ENCODE measurements at regions not wholly inside any gene's neighbourhood (a gene's known extent, or its start where the extent isn't known, plus 50 kb on each side); places are given as distances from the start of the nearest gene placed in this dataset.

DNA sequence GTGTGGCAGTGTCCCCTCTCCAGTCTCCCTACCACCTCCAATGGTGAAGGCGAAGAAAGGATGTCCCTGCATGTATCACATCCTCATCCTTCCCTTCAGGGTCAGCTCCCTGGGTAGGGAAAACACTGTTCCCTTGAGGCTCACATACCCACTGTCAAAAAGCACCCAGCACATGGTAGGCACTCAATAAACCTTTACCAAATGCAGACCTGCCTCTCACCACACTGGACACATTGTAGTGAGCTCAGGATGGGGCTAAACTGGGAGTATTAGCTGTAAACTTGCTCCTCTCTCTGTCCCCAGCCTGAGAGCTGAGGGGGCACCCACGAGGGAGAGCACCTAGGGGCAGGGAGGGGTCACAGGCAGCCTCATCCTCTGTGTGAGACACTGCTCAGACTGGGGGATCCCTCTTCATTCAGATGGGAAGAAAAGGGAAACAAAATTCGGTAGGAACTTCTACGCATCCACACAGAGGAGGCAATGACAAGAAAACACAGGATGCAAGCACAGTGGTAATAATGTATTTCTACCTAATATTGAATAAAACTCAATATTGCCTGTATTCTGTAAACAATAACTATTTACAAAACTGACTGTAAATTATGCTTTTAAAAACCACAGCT is 101.6 kb upstream of the TOP3B start:
- Histone ChIP-seq H3K27ac (no peak overlapping the region), H3K9me3 (no peaks in the 10 kb centered on the region), H3K27me3 (ENCODE audit: insufficient read depth in 3 of 3, low read length in 2 of 3) (peaks cover 0 to 31% (median 0%) of the 10 kb centered on the region in 3 donors), H3K4me3 (no peak overlapping the region), H3K4me1 (no peaks in the 10 kb centered on the region), H3K36me3 (ENCODE audit: insufficient read depth in 1 of 2, low read depth in 1 of 2) (no peaks in the 10 kb centered on the region)
- TF ChIP-seq, protein P1, sequence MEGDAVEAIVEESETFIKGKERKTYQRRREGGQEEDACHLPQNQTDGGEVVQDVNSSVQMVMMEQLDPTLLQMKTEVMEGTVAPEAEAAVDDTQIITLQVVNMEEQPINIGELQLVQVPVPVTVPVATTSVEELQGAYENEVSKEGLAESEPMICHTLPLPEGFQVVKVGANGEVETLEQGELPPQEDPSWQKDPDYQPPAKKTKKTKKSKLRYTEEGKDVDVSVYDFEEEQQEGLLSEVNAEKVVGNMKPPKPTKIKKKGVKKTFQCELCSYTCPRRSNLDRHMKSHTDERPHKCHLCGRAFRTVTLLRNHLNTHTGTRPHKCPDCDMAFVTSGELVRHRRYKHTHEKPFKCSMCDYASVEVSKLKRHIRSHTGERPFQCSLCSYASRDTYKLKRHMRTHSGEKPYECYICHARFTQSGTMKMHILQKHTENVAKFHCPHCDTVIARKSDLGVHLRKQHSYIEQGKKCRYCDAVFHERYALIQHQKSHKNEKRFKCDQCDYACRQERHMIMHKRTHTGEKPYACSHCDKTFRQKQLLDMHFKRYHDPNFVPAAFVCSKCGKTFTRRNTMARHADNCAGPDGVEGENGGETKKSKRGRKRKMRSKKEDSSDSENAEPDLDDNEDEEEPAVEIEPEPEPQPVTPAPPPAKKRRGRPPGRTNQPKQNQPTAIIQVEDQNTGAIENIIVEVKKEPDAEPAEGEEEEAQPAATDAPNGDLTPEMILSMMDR (IDR thresholded peaks at IDR 0.05): no peak
- ATAC-seq: no peak
- DNase-seq: no peak
- intact Hi-C loops (cut with DNase I): no loop called here
- 22 to 44% (median 31%) methylated on average over 4 of the region's 4 CpGs for whole genome bisulfite sequencing, 3 donors

DNA sequence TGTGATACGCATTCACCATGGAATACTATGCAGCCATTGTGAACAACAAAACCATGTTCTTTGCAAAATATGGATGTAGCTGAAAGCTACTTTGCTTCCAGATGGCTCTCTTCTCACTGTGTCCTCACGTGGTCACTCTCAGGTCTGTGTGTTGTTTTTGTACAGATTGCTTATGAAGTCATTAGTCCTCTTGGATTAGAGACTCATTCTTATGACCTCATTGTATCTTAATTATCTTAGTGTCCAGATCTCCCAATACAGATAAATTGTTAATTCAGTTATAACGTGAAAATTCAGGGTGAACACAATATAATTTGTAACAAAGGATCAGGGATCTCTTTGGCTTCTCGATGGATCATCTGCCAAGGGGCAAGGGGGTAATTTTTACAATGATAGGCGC is 100.4 kb upstream of the TOP3B start:
- no peak for DNase-seq
- TF ChIP-seq, protein P1 (IDR thresholded peaks at IDR 0.05): no peak
- no peaks in the 10 kb centered on the region for H3K36me3 ChIP-seq (ENCODE audit: insufficient read depth in 1 of 2, low read depth in 1 of 2)
- no peaks in the 10 kb centered on the region for H3K4me1 ChIP-seq
- H3K27me3 ChIP-seq (ENCODE audit: insufficient read depth in 3 of 3, low read length in 2 of 3): peaks cover 0 to 32% (median 0%) of the 10 kb centered on the region in 3 donors
- WGBS, 3 donors: 64 to 66% (median 65%) methylated on average over 5 of the region's 5 CpGs
- no peaks in the 10 kb centered on the region for H3K9me3 ChIP-seq
- ATAC-seq: no peak
- no peak overlapping the region for H3K4me3 ChIP-seq
- no peak overlapping the region for H3K27ac ChIP-seq
- intact Hi-C loops (cut with DNase I): no loop called here

DNA sequence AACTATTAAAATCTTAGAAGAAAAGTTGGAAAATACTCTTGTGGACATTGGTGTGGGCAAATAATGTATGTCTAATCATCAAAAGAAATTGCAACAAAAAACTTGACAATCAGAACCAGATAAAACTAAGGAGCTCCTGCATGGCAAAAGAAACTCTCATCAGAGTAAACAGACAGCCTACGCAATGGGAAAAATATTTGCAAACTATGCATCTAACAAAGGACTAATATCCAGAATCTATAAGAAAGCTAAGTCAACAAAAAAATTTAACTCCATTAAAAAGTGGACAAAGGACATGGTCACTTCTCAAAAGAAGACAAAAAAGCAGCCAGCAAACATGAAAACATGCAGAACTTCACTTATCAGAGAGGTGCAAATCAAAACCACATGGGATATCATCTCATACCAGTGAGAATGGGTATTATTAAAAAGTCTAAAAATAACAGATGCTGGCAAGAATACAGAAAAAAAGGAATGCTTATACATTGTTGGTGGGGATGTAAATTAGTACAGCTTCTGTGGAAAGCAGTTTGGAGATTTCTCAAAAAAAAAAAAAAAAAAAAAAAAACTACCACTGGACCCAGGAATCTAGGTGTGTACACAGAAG is 99.7 kb upstream of the TOP3B start:
- intact Hi-C loops (cut with DNase I): no loop called here
- ATAC-seq: no peak

DNA sequence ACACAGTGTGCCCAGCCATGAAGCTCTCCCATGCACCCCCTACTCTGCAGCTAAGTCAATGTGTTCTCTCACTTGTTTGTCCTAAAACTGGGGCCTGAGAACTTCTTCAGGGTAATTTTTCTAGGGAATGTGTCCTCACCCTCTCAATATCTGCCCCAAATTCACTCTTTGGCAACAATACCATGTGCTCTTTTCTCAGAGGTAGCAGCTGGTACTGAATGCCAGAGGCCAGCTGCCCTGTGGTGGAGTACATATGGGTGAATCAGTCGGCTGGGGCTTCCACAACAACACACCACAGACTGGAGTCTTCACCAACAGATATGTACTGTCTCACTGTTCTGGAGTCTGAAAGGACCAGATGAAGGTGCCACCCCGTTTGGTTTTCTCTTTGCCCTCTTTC is 97.7 kb upstream of the TOP3B start:
- H3K4me1 ChIP-seq: no peaks in the 10 kb centered on the region
- H3K27ac ChIP-seq: no peak overlapping the region
- TF ChIP-seq, protein P1 (IDR thresholded peaks at IDR 0.05): no peak
- H3K4me3 ChIP-seq: no peak overlapping the region
- DNase-seq (no peak), ATAC-seq (no peak)
- no peaks in the 10 kb centered on the region for H3K9me3 ChIP-seq
- intact Hi-C loops (cut with DNase I): no loop called here
- WGBS, 3 donors: 32 to 37% (median 33%) methylated on average over 2 of the region's 2 CpGs
- H3K27me3 ChIP-seq (ENCODE audit: insufficient read depth in 3 of 3, low read length in 2 of 3): peaks cover 0 to 26% (median 0%) of the 10 kb centered on the region in 3 donors
- no peaks in the 10 kb centered on the region for H3K36me3 ChIP-seq (ENCODE audit: insufficient read depth in 1 of 2, low read depth in 1 of 2)

More for the DNA sequence above, 99.7 kb upstream of the TOP3B start:
- no peak overlapping the region for H3K27ac ChIP-seq
- H3K9me3 ChIP-seq: no peaks in the 10 kb centered on the region
- TF ChIP-seq, protein P1 (IDR thresholded peaks at IDR 0.05): no peak
- H3K4me1 ChIP-seq: no peaks in the 10 kb centered on the region
- no peak overlapping the region for H3K4me3 ChIP-seq
- DNase-seq: no peak
- peaks cover 0 to 32% (median 0%) of the 10 kb centered on the region in 3 donors for H3K27me3 ChIP-seq (ENCODE audit: insufficient read depth in 3 of 3, low read length in 2 of 3)
- no peaks in the 10 kb centered on the region for H3K36me3 ChIP-seq (ENCODE audit: insufficient read depth in 1 of 2, low read depth in 1 of 2)
- 92 to 97% (median 94%) methylated on average over 1 of the region's 1 CpG for WGBS, 3 donors

Data from psoas muscle (tissue), 7 donors.